ENCODE measurements at regions not wholly inside any gene's neighbourhood (a gene's known extent, or its start where the extent isn't known, plus 50 kb on each side); places are given as distances from the start of the nearest gene placed in this dataset.
"Not testable (repeated sequence)": the region's sequence is repeated elsewhere in the genome, so short reads cannot be mapped to it uniquely, and the experiment has no call there.

GRCh38 chr2:87521489-87521888 is 226.4 kb upstream of the PLGLB2 start:
- H3K79me2 ChIP-seq (ENCODE audit: low read length): peaks cover 35% of the 10 kb centered on the region
- not testable (repeated sequence) for H3K9me2 ChIP-seq (replicated peaks; ENCODE audit: insufficient read depth, low read length); H4K20me1 ChIP-seq (ENCODE audit: insufficient read depth, low read depth, low read length); H3K36me3 ChIP-seq (ENCODE audit: insufficient read depth, low read length); H3K27me3 ChIP-seq (ENCODE audit: low read length); H2AFZ ChIP-seq (ENCODE audit: low read length); H3K9me3 ChIP-seq (ENCODE audit: low read length); H3K4me3 ChIP-seq (ENCODE audit: low read length)
- H3K9ac ChIP-seq (ENCODE audit: low read length): peak overlapping the region; percentile 42; the same call in 1 of the 2 replicates
- H3K27ac ChIP-seq (ENCODE audit: low read length): peak overlapping the region; percentile 72
- H3K4me1 ChIP-seq (ENCODE audit: low read length): peaks cover 40% of the 10 kb centered on the region
- H3K4me2 ChIP-seq (ENCODE audit: low read depth, low read length, poor library complexity, severe bottlenecking): peak overlapping the region; percentile 39
- peak; percentile 34 for DNase-seq

GRCh38 chr2:87524619-87525188 is 223.2 kb upstream of the PLGLB2 start:
- peaks cover 13% of the 10 kb centered on the region for H3K4me1 ChIP-seq (ENCODE audit: low read length)
- H3K27me3 ChIP-seq (ENCODE audit: low read length); H3K9me3 ChIP-seq (ENCODE audit: low read length); H3K4me2 ChIP-seq (ENCODE audit: low read depth, low read length, poor library complexity, severe bottlenecking); H3K9ac ChIP-seq (ENCODE audit: low read length); H2AFZ ChIP-seq (ENCODE audit: low read length); H4K20me1 ChIP-seq (ENCODE audit: insufficient read depth, low read depth, low read length); H3K36me3 ChIP-seq (ENCODE audit: insufficient read depth, low read length); H3K27ac ChIP-seq (ENCODE audit: low read length); H3K4me3 ChIP-seq (ENCODE audit: low read length); H3K9me2 ChIP-seq (replicated peaks; ENCODE audit: insufficient read depth, low read length): not testable (repeated sequence)
- peak; percentile 27 for DNase-seq
- H3K79me2 ChIP-seq (ENCODE audit: low read length): peaks cover 18% of the 10 kb centered on the region

DNA sequence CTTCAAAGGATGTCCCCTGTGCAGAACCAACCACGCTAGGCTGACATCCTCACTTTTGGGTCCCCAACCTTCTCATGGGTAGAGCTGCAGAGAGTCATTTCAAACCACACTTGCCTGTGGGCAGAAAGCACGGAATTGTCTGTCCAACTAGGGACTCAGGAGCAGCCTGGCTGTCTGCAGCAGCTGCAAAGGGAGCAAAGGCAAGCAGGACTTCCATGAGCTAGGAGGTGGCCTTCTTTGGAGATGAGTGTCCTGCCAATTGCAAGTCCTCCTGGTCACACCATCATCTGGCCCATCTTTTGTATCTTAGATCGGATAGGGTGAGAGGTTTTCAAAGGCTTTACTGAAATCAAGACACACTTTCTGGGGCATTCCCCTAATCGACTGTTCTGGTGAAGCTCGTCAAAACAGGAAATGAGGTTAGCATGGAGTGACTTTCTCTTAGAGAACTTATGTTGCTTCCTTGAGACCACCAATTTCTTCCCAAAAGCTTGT is 222.3 kb upstream of the PLGLB2 start:
- not testable (repeated sequence) for H3K4me2 ChIP-seq (ENCODE audit: low read depth, low read length, poor library complexity, severe bottlenecking); H3K9ac ChIP-seq (ENCODE audit: low read length); H3K27ac ChIP-seq (ENCODE audit: low read length); H2AFZ ChIP-seq (ENCODE audit: low read length); H3K4me1 ChIP-seq (ENCODE audit: low read length); H3K9me2 ChIP-seq (replicated peaks; ENCODE audit: insufficient read depth, low read length); H3K27me3 ChIP-seq (ENCODE audit: low read length); H3K36me3 ChIP-seq (ENCODE audit: insufficient read depth, low read length); H4K20me1 ChIP-seq (ENCODE audit: insufficient read depth, low read depth, low read length); H3K9me3 ChIP-seq (ENCODE audit: low read length); H3K4me3 ChIP-seq (ENCODE audit: low read length); DNase-seq
- peaks cover 17% of the 10 kb centered on the region for H3K79me2 ChIP-seq (ENCODE audit: low read length)

DNA sequence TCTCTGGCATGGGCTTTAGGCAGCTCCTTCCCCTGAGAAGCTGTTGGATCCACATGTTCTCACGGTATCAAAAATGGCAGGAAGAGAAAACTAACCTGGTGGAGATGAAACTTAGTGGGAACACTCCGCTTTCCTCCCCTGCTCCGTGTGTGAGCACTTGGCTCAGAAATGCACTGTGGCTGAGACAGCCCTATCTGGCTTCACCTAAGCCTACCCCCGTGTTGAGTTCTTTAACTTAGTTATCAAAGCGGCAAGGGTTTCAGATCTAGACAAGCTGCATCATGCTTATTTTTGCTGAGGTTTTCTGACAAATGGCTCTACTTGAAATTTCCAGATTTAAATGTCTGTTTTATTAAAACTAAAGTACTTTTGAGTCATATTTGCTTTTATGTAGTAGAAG is 221.6 kb upstream of the PLGLB2 start:
- not testable (repeated sequence) for H3K27me3 ChIP-seq (ENCODE audit: low read length); H3K9me3 ChIP-seq (ENCODE audit: low read length); H3K27ac ChIP-seq (ENCODE audit: low read length); H3K36me3 ChIP-seq (ENCODE audit: insufficient read depth, low read length); H3K9ac ChIP-seq (ENCODE audit: low read length); H3K4me2 ChIP-seq (ENCODE audit: low read depth, low read length, poor library complexity, severe bottlenecking); H3K4me3 ChIP-seq (ENCODE audit: low read length); H4K20me1 ChIP-seq (ENCODE audit: insufficient read depth, low read depth, low read length); H3K4me1 ChIP-seq (ENCODE audit: low read length); DNase-seq; H2AFZ ChIP-seq (ENCODE audit: low read length); H3K9me2 ChIP-seq (replicated peaks; ENCODE audit: insufficient read depth, low read length)
- H3K79me2 ChIP-seq (ENCODE audit: low read length): peaks cover 15% of the 10 kb centered on the region

DNA sequence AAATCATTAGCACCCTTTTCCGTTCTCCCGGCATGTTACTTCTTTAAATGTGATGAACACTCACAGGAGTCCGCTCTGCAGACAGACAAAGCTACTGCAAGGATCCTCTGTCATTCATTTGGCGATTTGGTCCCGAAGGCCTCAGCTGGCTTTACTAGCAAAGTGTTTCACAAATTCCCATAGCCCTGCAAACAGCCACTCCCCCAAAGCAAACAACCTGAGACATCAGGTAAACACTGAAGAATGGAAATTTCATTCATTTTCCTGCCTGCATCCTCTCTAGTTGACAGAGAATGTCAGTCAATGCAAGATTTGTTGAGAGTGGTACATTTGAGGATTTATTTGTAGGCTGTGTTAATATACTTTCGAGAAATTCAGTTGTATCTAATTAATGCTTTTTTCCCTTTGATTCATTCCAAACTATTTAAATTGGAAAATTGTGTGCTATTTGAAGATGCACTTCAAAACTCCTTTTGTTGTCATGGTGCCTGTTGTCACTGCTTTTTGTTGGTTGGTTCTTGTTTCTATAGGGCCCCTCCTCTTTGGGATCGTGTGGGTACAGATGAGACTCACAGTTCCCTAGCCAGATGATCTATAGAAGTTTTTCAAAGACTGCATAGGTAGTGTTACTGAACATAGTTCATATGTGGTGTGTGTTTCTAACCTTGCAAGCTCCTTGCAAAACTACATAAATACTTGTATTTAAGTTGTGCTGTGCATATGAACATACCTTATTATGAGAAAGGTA is 215.7 kb upstream of the PLGLB2 start:
- H4K20me1 ChIP-seq (ENCODE audit: insufficient read depth, low read depth, low read length); H3K4me1 ChIP-seq (ENCODE audit: low read length); H3K9ac ChIP-seq (ENCODE audit: low read length); H3K4me2 ChIP-seq (ENCODE audit: low read depth, low read length, poor library complexity, severe bottlenecking); H2AFZ ChIP-seq (ENCODE audit: low read length); H3K27ac ChIP-seq (ENCODE audit: low read length); H3K9me3 ChIP-seq (ENCODE audit: low read length); H3K79me2 ChIP-seq (ENCODE audit: low read length); H3K9me2 ChIP-seq (replicated peaks; ENCODE audit: insufficient read depth, low read length); H3K36me3 ChIP-seq (ENCODE audit: insufficient read depth, low read length); H3K27me3 ChIP-seq (ENCODE audit: low read length); H3K4me3 ChIP-seq (ENCODE audit: low read length): not testable (repeated sequence)
- peak; percentile 32 for DNase-seq

DNA sequence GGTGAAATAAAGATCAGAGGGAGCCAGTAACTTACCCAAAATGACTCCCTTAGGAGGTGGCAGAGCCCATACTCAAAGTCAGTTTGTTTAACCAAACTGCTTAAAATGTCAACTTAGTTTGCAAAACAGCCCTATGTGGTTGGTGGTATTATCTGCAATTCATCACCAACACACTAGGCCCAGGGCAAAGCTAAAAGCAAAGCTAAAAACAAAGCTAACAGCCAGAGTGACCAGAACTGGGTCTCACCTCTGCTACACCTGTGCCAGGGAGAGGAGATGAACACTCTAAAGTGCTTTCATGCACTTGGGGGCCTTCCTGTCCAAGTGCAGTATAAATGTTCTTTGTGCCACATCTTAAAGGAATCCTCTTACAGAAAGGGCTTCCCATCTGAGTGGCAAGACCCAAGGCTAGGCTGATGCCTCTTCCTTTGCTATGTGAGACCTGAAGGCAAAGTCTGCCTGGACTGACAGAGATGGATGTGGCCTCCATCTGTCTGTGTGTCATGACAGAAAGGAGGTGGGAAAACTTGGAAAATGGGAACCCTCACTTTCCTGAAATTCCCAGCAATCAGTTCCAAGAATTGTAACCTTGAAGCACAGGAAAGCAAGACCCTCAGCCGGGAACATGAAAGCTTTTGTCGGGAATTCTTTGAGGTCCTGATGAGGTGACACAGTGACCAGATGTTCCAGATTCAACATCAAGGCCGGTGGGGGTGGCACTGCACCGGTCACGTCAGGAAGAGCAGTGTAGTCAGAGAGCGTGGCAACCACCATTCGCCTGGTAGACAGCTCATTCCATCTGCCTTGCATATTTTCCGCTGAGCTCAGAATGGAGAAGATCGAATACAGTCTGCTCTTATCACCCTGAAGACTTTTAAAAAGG is 214.3 kb upstream of the PLGLB2 start:
- not testable (repeated sequence) for H3K27me3 ChIP-seq (ENCODE audit: low read length); H3K4me3 ChIP-seq (ENCODE audit: low read length); H4K20me1 ChIP-seq (ENCODE audit: insufficient read depth, low read depth, low read length); H3K9me2 ChIP-seq (replicated peaks; ENCODE audit: insufficient read depth, low read length); H3K79me2 ChIP-seq (ENCODE audit: low read length); H2AFZ ChIP-seq (ENCODE audit: low read length); H3K9me3 ChIP-seq (ENCODE audit: low read length); H3K4me2 ChIP-seq (ENCODE audit: low read depth, low read length, poor library complexity, severe bottlenecking); H3K4me1 ChIP-seq (ENCODE audit: low read length); H3K27ac ChIP-seq (ENCODE audit: low read length); H3K36me3 ChIP-seq (ENCODE audit: insufficient read depth, low read length); H3K9ac ChIP-seq (ENCODE audit: low read length)
- peak; percentile 38 for DNase-seq

- H3K27me3 ChIP-seq (ENCODE audit: low read length); H3K36me3 ChIP-seq (ENCODE audit: insufficient read depth, low read length); H3K79me2 ChIP-seq (ENCODE audit: low read length); H3K9me2 ChIP-seq (replicated peaks; ENCODE audit: insufficient read depth, low read length); H3K9ac ChIP-seq (ENCODE audit: low read length); H3K9me3 ChIP-seq (ENCODE audit: low read length); H3K4me3 ChIP-seq (ENCODE audit: low read length); H4K20me1 ChIP-seq (ENCODE audit: insufficient read depth, low read depth, low read length); H3K4me1 ChIP-seq (ENCODE audit: low read length); DNase-seq; H3K4me2 ChIP-seq (ENCODE audit: low read depth, low read length, poor library complexity, severe bottlenecking); H2AFZ ChIP-seq (ENCODE audit: low read length); H3K27ac ChIP-seq (ENCODE audit: low read length): not testable (repeated sequence)
Measured at GRCh38 chr2:87534273-87534889, 213.5 kb upstream of the PLGLB2 start.

DNA sequence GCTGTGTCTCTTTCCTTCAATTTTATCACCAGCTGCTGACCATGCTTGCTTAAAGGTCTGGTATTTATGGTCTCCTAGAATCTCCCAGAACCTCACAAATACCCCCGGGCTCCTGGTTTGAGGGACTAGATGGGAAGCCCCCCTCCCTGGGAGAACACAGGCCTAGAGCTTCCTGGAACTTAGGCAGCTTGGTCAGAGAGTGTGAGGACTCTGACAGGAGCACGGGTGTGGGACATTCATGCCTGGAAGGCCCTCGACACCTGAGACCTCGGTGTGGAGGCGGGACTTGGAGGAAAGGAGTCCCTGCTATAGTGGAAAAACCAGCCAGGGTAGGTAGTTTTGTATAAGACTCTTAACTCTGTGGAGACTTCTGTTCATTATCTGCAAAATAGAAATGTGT is 211.5 kb upstream of the PLGLB2 start:
- H3K79me2 ChIP-seq (ENCODE audit: low read length); H3K27me3 ChIP-seq (ENCODE audit: low read length); H3K27ac ChIP-seq (ENCODE audit: low read length); H4K20me1 ChIP-seq (ENCODE audit: insufficient read depth, low read depth, low read length); H2AFZ ChIP-seq (ENCODE audit: low read length); H3K9me3 ChIP-seq (ENCODE audit: low read length); H3K4me3 ChIP-seq (ENCODE audit: low read length); H3K9me2 ChIP-seq (replicated peaks; ENCODE audit: insufficient read depth, low read length); H3K4me2 ChIP-seq (ENCODE audit: low read depth, low read length, poor library complexity, severe bottlenecking); H3K36me3 ChIP-seq (ENCODE audit: insufficient read depth, low read length); DNase-seq; H3K9ac ChIP-seq (ENCODE audit: low read length); H3K4me1 ChIP-seq (ENCODE audit: low read length): not testable (repeated sequence)

All from Karpas-422 (cell line).